Neural progenitor cell (in vitro differentiated cells): ENCODE measurements at regions not wholly inside any gene's neighbourhood (a gene's known extent, or its start where the extent isn't known, plus 50 kb on each side); places are given as distances from the start of the nearest gene placed in this dataset.

ENCODE experiments used
- EZH2 ChIP-seq: fragments of 200-600 bp; sonication (generic); IDR thresholded peaks from 2 replicates; pipeline ENCODE4 v1.6.1; 2017; ENCODE audit warnings: antibody characterized with exemption, mild to moderate bottlenecking, moderate library complexity
- EZH2phosphoT487 ChIP-seq: fragments of 200-600 bp; sonication (generic); IDR thresholded peaks from 2 replicates; pipeline ENCODE4 v1.6.1; 2017; ENCODE audit warnings: antibody characterized with exemption
- TF ChIP-seq, protein P1 (sequence below): fragments of 200-600 bp; sonication (generic); IDR thresholded peaks from 2 replicates; pipeline ENCODE4 v1.5.1; 2017; ENCODE audit warnings: antibody characterized with exemption, mild to moderate bottlenecking

DNA sequence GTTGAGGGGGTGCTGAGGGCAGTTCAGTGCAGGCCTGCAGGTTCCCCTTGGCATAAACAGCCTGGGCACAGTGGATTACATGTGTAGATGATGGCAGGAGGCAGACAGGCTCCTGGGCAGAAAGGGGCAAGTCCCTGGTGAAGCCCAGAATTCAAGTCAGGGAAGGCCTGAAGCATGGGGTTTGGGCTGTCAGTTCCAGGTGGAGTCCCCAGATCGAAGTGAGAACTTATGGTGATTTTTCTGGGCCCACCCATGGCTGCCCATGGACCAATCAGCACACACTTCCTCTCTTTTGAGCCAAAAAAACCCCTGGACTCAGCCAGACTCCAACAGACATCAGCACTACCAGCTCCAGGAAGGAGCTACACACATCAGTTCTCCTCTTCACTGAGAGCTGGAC lies 529.1 kb downstream of the PPARGC1A start:
- TF ChIP-seq EZH2 (no peak), EZH2phosphoT487 (no peak)
- TF ChIP-seq, protein P1, sequence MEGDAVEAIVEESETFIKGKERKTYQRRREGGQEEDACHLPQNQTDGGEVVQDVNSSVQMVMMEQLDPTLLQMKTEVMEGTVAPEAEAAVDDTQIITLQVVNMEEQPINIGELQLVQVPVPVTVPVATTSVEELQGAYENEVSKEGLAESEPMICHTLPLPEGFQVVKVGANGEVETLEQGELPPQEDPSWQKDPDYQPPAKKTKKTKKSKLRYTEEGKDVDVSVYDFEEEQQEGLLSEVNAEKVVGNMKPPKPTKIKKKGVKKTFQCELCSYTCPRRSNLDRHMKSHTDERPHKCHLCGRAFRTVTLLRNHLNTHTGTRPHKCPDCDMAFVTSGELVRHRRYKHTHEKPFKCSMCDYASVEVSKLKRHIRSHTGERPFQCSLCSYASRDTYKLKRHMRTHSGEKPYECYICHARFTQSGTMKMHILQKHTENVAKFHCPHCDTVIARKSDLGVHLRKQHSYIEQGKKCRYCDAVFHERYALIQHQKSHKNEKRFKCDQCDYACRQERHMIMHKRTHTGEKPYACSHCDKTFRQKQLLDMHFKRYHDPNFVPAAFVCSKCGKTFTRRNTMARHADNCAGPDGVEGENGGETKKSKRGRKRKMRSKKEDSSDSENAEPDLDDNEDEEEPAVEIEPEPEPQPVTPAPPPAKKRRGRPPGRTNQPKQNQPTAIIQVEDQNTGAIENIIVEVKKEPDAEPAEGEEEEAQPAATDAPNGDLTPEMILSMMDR, result no peak
